ENCODE measurements at regions not wholly inside any gene's neighbourhood (a gene's known extent, or its start where the extent isn't known, plus 50 kb on each side); places are given as distances from the start of the nearest gene placed in this dataset.

- intact Hi-C loops (cut with DNase I; ENCODE audit: low total_unique reads): no loop called here
- 71 to 91% (median 89%) methylated on average over 6 of the region's 6 CpGs for WGBS, 5 donors
- no peak for DNase-seq
- no peak for TF ChIP-seq CTCF (IDR thresholded peaks at IDR 0.05)
- TF ChIP-seq POLR2AphosphoS5 (IDR thresholded peaks at IDR 0.05): no peak
- no peak for TF ChIP-seq POLR2A (IDR thresholded peaks at IDR 0.05)
- TF ChIP-seq EP300 (IDR thresholded peaks at IDR 0.05): no peak
- H3K36me3 ChIP-seq: no peaks in the 10 kb centered on the region
- no peaks in the 10 kb centered on the region for H3K9me3 ChIP-seq
- no peak overlapping the region for H3K27ac ChIP-seq
- H3K4me3 ChIP-seq: no peak overlapping the region
- no peaks in the 10 kb centered on the region for H3K4me1 ChIP-seq
- H3K27me3 ChIP-seq: peaks cover 0 to 12% (median 0%) of the 10 kb centered on the region in 3 donors
Measured at GRCh38 chr18:5756823-5757222, 138.5 kb downstream of the TMEM200C start.

- Histone ChIP-seq H3K27me3 (no peaks in the 10 kb centered on the region), H3K36me3 (no peaks in the 10 kb centered on the region), H3K4me3 (no peak overlapping the region), H3K4me1 (no peaks in the 10 kb centered on the region), H3K9me3 (no peaks in the 10 kb centered on the region), H3K27ac (no peak overlapping the region)
- TF ChIP-seq POLR2A (IDR thresholded peaks at IDR 0.05): no peak
- TF ChIP-seq POLR2AphosphoS5 (IDR thresholded peaks at IDR 0.05): no peak
- no peak for TF ChIP-seq CTCF (IDR thresholded peaks at IDR 0.05)
- TF ChIP-seq EP300 (IDR thresholded peaks at IDR 0.05): no peak
- DNase-seq: no peak
- intact Hi-C loops (cut with DNase I; ENCODE audit: low total_unique reads): no loop called here
- 22 to 53% (median 35%) methylated on average over 1 of the region's 1 CpG for WGBS, 5 donors
Measured at GRCh38 chr18:5747678-5748077, 147.6 kb downstream of the TMEM200C start.

- no peak for TF ChIP-seq POLR2A (IDR thresholded peaks at IDR 0.05)
- TF ChIP-seq POLR2AphosphoS5 (IDR thresholded peaks at IDR 0.05): no peak
- no peak for TF ChIP-seq EP300 (IDR thresholded peaks at IDR 0.05)
- no peak for TF ChIP-seq CTCF (IDR thresholded peaks at IDR 0.05)
- Histone ChIP-seq H3K4me3 (no peak overlapping the region), H3K27ac (no peak overlapping the region), H3K27me3 (no peaks in the 10 kb centered on the region), H3K9me3 (no peaks in the 10 kb centered on the region), H3K4me1 (no peaks in the 10 kb centered on the region), H3K36me3 (no peaks in the 10 kb centered on the region)
- WGBS, 5 donors: 20 to 35% (median 32%) methylated on average over 6 of the region's 6 CpGs
- no peak for DNase-seq
- intact Hi-C loops (cut with DNase I; ENCODE audit: low total_unique reads): no loop called here
Measured at GRCh38 chr18:5746844-5747243, 148.5 kb downstream of the TMEM200C start.

- 46 to 64% (median 50%) methylated on average over 3 of the region's 3 CpGs for WGBS, 5 donors
- TF ChIP-seq CTCF (IDR thresholded peaks at IDR 0.05) (no peak), POLR2A (IDR thresholded peaks at IDR 0.05) (no peak), POLR2AphosphoS5 (IDR thresholded peaks at IDR 0.05) (no peak), EP300 (IDR thresholded peaks at IDR 0.05) (no peak)
- Histone ChIP-seq H3K27ac (no peak overlapping the region), H3K4me3 (no peak overlapping the region), H3K9me3 (no peaks in the 10 kb centered on the region), H3K27me3 (no peaks in the 10 kb centered on the region), H3K36me3 (no peaks in the 10 kb centered on the region), H3K4me1 (no peaks in the 10 kb centered on the region)
- intact Hi-C loops (cut with DNase I; ENCODE audit: low total_unique reads): loop anchor here (5.0 kb wide), 1 partner anchor 48 kb away; no protein-coding TSS in a partner anchor
- DNase-seq: no peak
Measured at GRCh38 chr18:5744659-5745058, 150.7 kb downstream of the TMEM200C start.
